Breast epithelium (tissue), 3 donors: ENCODE measurements at regions not wholly inside any gene's neighbourhood (a gene's known extent, or its start where the extent isn't known, plus 50 kb on each side); places are given as distances from the start of the nearest gene placed in this dataset.

ENCODE experiments used
- CTCF ChIP-seq, 3 donors: fragments of 450-650 bp; IDR thresholded peaks; one replicate each; pipeline ENCODE4 v1.5.1; 2016 to 2017; ENCODE audit warnings: antibody characterized with exemption in 3 of 3, mild to moderate bottlenecking in 3 of 3, moderate library complexity in 3 of 3
- POLR2A ChIP-seq: fragments of 450-650 bp; IDR thresholded peaks from one replicate; pipeline ENCODE4 v1.6.1; 2016; ENCODE audit warnings: antibody characterized with exemption, mild to moderate bottlenecking, moderate library complexity
- POLR2AphosphoS5 ChIP-seq, 3 donors: sonication (generic); formaldehyde crosslinking; IDR thresholded peaks; one replicate each; pipeline ENCODE4 v1.6.1; 2017; ENCODE audit warnings: antibody characterized with exemption in 3 of 3

GRCh38 chr12:94717656-94718055 lies 67.3 kb upstream of the TMCC3 start:
- TF ChIP-seq POLR2AphosphoS5 (IDR thresholded peaks at IDR 0.05): no peak
- no peak for TF ChIP-seq CTCF (IDR thresholded peaks at IDR 0.05)
- no peak for TF ChIP-seq POLR2A
